ENCODE measurements at regions not wholly inside any gene's neighbourhood (a gene's known extent, or its start where the extent isn't known, plus 50 kb on each side); places are given as distances from the start of the nearest gene placed in this dataset.
"Not testable (repeated sequence)": the region's sequence is repeated elsewhere in the genome, so short reads cannot be mapped to it uniquely, and the experiment has no call there.

DNA sequence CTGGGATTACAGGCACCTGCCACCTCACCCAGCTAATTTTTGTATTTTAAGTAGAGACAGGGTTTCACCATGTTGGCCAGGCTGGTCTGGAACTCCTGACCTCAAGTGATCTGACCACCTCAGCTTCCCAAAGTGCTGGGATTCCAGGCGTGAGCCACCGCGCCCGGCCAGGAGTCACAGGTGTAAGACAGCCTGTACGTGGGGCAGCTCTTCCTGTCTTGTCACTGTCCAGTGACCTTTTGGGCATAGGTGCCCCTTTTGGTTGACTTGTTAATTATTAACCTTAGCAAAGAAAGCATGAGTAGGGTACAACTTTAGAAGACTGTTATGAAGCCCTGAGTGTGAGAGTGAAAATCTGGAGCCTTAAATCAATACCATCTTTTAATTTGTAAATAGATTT is 703.7 kb upstream of the SOX11 start:
- TF ChIP-seq, protein P1, sequence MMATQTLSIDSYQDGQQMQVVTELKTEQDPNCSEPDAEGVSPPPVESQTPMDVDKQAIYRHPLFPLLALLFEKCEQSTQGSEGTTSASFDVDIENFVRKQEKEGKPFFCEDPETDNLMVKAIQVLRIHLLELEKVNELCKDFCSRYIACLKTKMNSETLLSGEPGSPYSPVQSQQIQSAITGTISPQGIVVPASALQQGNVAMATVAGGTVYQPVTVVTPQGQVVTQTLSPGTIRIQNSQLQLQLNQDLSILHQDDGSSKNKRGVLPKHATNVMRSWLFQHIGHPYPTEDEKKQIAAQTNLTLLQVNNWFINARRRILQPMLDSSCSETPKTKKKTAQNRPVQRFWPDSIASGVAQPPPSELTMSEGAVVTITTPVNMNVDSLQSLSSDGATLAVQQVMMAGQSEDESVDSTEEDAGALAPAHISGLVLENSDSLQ (IDR thresholded peaks at IDR 0.05): not testable (repeated sequence)
- not testable (repeated sequence) for TF ChIP-seq EZH2 (IDR thresholded peaks at IDR 0.05; ENCODE audit: borderline replicate concordance, control insufficient read depth, low read depth, low read length); ZNF274 (IDR thresholded peaks at IDR 0.05; ENCODE audit: insufficient read depth, insufficient read length); FOXK2 (IDR thresholded peaks at IDR 0.05); ZSCAN29 (IDR thresholded peaks at IDR 0.05); POLR2AphosphoS5 (IDR thresholded peaks at IDR 0.05; ENCODE audit: low read length); SMARCA5 (IDR thresholded peaks at IDR 0.05); POLR2A (IDR thresholded peaks at IDR 0.05; ENCODE audit: low read depth, low read length); HDAC6 (IDR thresholded peaks at IDR 0.05; ENCODE audit: unreplicated experiment)
- TF ChIP-seq, protein P2, sequence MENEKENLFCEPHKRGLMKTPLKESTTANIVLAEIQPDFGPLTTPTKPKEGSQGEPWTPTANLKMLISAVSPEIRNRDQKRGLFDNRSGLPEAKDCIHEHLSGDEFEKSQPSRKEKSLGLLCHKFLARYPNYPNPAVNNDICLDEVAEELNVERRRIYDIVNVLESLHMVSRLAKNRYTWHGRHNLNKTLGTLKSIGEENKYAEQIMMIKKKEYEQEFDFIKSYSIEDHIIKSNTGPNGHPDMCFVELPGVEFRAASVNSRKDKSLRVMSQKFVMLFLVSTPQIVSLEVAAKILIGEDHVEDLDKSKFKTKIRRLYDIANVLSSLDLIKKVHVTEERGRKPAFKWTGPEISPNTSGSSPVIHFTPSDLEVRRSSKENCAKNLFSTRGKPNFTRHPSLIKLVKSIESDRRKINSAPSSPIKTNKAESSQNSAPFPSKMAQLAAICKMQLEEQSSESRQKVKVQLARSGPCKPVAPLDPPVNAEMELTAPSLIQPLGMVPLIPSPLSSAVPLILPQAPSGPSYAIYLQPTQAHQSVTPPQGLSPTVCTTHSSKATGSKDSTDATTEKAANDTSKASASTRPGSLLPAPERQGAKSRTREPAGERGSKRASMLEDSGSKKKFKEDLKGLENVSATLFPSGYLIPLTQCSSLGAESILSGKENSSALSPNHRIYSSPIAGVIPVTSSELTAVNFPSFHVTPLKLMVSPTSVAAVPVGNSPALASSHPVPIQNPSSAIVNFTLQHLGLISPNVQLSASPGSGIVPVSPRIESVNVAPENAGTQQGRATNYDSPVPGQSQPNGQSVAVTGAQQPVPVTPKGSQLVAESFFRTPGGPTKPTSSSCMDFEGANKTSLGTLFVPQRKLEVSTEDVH (IDR thresholded peaks at IDR 0.05; ENCODE audit: low read depth, partially characterized antibody): not testable (repeated sequence)
- TF ChIP-seq, protein P3, sequence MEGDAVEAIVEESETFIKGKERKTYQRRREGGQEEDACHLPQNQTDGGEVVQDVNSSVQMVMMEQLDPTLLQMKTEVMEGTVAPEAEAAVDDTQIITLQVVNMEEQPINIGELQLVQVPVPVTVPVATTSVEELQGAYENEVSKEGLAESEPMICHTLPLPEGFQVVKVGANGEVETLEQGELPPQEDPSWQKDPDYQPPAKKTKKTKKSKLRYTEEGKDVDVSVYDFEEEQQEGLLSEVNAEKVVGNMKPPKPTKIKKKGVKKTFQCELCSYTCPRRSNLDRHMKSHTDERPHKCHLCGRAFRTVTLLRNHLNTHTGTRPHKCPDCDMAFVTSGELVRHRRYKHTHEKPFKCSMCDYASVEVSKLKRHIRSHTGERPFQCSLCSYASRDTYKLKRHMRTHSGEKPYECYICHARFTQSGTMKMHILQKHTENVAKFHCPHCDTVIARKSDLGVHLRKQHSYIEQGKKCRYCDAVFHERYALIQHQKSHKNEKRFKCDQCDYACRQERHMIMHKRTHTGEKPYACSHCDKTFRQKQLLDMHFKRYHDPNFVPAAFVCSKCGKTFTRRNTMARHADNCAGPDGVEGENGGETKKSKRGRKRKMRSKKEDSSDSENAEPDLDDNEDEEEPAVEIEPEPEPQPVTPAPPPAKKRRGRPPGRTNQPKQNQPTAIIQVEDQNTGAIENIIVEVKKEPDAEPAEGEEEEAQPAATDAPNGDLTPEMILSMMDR (IDR thresholded peaks at IDR 0.05 in 2 of 3, conservative IDR thresholded peaks at IDR 0.05 in 1 of 3; ENCODE audit: control insufficient read depth in 2 of 3, extremely low read depth in 1 of 3, insufficient read depth in 1 of 3, low read depth in 3 of 3, low read length in 3 of 3): not testable (repeated sequence)
- TF ChIP-seq, protein P4, sequence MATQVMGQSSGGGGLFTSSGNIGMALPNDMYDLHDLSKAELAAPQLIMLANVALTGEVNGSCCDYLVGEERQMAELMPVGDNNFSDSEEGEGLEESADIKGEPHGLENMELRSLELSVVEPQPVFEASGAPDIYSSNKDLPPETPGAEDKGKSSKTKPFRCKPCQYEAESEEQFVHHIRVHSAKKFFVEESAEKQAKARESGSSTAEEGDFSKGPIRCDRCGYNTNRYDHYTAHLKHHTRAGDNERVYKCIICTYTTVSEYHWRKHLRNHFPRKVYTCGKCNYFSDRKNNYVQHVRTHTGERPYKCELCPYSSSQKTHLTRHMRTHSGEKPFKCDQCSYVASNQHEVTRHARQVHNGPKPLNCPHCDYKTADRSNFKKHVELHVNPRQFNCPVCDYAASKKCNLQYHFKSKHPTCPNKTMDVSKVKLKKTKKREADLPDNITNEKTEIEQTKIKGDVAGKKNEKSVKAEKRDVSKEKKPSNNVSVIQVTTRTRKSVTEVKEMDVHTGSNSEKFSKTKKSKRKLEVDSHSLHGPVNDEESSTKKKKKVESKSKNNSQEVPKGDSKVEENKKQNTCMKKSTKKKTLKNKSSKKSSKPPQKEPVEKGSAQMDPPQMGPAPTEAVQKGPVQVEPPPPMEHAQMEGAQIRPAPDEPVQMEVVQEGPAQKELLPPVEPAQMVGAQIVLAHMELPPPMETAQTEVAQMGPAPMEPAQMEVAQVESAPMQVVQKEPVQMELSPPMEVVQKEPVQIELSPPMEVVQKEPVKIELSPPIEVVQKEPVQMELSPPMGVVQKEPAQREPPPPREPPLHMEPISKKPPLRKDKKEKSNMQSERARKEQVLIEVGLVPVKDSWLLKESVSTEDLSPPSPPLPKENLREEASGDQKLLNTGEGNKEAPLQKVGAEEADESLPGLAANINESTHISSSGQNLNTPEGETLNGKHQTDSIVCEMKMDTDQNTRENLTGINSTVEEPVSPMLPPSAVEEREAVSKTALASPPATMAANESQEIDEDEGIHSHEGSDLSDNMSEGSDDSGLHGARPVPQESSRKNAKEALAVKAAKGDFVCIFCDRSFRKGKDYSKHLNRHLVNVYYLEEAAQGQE (IDR thresholded peaks at IDR 0.05; ENCODE audit: low read depth, low read length): not testable (repeated sequence)

Measured in GM12878 (cell line).